ENCODE measurements at regions not wholly inside any gene's neighbourhood (a gene's known extent, or its start where the extent isn't known, plus 50 kb on each side); places are given as distances from the start of the nearest gene placed in this dataset.

DNA sequence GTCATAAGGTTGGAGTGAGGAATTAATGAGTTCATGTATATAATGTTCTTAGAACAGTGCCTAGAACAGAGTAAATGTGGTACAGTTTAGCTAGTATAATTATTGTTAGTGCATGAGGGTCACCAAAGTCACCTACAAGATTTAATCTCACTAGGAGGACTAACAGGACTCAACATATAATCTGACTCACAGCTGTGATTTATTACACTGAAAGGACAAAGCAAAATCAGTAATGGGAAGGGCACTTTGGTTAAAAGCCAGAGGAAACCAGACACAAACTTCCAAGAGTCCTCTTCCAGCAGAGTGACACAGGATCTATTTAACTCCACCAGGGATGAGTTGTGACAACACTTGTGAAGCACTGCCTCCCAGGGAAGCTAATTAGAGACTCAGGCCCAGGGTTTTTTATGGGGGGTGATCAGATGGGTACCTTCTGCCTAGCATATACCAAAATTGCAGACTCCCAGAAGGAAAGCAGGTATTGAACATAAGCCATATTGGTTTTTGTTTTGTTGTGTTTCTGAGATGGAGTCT, 341.2 kb upstream of the DACH1 start:
- no peak for DNase-seq

DNA sequence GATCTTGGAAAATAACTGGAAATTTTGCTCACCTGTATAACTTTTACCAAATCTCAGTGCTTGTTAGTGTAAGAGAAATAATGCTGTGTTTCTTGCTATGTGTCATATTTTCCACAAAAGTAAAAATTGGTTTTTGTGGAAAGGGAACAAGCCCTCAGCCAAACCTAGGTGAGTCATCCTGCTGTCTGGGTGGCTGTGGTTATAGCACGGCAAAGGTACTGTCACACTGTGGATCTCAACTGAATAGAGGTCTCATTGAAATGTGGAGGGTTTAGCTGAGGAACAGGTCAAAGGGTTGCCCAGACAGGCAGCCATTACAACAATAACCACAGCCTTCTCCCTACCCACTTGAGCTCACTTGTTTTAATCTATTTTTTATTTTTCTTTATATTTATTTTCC, 338.8 kb upstream of the DACH1 start:
- no peak for DNase-seq

DNA sequence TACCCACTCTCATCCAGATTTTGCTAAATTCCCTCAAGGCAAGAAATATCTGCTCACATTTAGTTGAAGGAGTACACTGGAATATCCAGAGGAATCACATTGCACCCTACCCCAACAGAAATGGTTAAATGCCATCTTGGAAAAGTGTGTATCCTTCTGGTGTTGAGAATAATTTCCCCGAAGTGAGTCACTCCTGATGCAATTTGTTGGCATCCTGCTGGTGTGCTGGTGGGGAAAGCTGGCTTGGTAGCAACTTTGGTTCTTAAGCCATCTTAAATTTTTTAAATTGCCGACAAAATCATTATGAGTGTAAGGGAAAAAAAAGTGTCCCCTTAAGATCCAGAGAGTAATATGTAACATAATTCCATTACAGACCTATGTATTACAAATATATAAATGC, 337.3 kb upstream of the DACH1 start:
- DNase-seq = no peak

DNA sequence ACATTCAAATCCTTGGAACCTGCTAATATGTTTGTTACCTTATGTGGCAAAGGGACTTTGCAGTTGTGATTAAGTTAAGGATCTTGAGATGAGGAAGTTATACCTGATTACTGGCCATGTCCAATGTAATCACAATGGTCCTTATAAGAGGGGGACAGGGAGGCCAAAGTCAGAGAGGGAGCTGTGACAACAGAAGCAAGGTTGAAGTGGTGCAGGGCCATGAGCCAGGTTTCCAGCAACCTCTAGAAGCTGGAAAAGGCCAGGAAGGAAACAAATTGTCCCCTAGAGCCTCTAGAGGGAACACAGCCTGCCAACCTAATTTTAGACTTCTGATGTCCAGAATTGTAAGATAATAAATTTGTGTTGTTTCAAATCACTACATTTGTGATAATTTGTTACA, 334.7 kb upstream of the DACH1 start:
- no peak for DNase-seq

DNA sequence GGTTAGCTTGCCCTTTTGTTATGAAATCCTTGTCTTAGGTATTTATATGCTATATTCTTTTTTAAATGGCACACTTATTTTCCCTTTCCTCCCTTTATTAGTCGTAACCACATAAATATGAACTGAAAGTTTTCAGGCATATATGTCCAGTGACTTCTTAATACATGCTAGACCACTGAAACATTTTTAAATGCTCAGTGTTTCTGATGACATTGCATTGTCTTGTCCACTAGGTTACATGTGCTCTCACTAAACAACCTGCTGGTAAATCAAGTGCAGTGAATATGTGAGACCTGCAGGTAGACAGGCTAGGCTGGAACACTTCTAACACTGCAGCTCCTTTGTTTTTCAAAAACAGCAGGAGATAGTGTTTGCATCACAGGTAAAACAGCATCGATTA, 332.6 kb upstream of the DACH1 start:
- no peak for DNase-seq

DNA sequence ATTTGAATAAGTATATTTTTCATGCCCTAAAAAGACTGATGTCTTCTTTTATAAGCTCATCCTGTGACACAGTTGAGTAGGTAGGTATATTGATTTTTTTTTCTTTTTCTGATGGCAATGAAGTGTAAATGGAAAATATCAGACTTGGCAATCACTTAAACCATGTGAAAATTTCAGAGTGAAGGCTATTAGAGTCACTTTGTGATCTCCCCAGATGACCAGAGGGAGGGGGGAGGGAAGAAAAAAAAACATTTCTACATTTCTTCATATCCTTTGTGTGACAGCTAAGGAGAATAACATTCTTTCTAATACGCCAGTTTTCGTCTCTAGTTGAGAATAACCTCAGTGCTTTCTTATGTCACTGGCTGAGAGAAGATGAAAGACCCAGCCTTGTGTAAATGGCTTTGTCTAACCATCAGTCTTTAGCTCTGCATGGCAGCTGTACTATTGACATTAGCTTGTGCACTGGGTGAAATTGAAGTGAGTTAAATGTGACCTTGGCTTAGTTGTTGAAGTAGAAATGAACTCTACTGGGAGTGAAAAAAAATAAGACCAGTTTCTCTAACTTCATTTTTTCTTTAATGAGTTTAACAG, 332.1 kb upstream of the DACH1 start:
- DNase-seq = no peak

DNA sequence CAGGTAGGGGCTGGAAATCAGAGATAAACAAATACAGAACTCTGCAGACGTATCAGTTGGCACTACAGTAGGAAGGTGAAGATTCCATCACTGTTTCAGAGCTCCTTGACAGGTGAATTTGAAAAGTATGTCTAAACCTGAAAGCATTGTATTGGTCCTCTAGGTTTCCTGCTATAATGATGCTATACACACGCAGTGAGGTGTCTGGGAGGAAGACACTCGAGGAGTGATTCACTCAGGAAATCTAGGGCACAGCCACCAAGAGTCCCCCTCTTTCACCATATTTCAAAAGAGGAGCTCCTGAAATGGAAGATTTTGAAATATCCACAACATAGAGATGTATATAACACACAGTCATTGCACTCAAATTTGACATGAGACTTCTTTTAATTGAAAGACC, 331.0 kb upstream of the DACH1 start:
- DNase-seq = no peak

DNA sequence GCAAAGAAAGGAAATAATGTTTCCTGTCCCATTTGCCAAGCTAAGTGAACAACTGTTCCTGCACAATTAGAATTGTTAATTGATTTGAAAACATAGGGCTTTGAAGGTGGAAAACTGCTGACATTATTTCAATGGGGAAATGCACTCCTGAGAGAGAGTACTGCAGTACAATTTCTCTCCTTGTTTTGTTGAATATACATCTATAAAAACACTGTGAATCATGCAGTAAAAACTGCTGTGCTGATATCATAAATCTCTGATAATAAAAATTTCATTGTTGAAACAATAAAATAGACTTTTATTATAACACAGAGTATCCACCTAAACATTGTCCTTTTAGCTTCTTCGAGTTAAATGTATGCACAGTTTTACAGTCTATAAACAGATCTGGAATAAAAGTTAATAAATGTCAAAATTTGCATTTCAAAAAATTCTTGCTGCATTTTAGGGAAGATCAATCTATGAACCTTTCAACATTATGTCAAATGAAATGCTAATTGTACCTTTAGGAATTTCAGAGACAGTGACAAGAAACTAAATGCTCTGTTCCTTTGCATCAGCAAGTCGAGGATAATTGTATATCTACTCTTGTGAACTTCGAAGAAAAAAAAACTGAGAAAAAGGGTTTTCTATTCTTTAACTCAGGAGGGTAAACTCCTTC, 328.2 kb upstream of the DACH1 start:
- no peak for DNase-seq

DNA sequence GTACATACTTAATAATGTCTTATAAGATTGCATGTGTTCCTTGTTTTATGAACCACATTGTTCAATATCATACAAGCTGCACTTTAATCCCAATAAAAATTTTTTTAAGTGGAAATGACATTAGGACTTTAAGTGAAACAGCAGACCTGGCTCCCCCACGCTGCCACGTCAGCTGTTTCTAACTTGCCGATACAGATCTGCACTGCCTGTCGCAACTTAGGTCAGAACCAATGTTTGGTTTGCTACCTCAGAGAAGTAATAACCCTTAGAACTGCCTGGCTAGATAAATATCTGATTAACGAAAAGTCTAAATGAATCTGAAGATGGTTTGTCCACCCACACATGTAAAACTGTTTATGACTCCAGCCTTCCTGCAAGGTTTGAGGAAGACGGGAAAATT, 327.5 kb upstream of the DACH1 start:
- DNase-seq = no peak

DNA sequence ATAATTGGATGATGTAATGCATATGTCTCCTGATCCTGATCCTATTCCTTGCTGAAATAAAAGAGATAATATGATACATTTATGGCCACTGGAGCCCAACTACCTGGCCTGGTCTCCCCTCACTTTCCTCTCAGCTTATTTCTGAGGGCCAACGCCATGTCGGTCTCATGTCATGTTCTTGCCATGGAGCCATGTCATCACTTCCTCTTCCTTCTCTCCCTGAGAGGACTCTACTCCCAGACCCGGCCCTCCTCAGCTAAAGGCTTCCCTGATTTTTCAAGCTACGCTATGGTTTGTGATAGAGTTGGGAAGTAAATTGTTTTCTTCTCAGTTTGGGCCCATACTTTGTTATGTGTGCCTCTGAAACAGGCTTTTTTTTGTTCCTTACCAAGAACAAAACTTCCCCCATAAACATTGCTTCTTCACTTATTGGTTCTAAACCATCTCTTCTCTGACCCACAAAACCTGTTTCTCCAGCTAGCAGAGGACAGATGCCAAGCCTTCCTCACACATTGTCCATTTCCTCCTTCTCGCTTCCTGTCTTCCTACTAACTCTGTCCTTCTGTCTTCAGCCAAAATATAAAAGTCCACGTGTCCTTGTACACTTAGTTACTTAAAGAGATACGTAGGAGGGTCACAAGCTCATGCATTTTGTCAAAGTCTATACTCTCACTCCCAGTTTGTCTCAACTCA, 319.9 kb upstream of the DACH1 start:
- no peak for DNase-seq

DNA sequence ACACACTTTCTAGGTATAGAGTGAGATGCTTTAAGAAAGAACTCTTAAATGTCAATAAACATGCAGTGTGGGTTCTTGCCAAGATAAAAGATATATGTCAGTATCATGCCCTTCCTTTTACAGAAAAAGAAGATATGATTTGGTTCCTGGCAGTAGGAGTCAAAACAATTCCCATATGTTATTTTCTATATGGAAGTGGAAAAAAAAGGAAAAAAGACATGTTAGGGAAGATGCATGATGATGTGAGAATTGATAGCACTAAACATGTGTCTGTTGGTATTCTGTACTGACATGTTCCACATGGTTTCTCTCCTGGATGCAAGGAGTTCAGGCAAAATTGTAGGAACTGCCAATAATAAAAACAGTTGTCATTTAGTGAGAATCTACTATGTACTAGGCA, 318.8 kb upstream of the DACH1 start:
- DNase-seq = no peak

DNA sequence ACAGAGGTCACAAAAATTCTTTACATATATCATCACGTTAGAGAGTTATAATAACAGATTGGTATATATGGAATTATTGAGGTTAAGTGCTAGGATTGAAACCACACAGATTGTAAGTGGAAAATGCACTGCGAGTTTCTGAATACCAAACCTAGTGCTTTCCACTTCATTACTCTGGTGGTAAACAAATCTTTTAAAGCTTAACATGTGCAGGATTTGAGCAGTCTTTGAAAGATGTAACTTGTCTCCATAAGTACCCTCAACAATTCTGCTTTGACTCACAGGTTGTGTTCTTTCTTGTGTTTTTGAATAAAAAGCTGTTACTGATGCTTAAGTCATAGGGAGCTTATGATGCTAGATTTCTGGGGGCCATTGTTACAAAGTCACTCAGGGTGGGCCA, 314.7 kb upstream of the DACH1 start:
- no peak for DNase-seq

DNA sequence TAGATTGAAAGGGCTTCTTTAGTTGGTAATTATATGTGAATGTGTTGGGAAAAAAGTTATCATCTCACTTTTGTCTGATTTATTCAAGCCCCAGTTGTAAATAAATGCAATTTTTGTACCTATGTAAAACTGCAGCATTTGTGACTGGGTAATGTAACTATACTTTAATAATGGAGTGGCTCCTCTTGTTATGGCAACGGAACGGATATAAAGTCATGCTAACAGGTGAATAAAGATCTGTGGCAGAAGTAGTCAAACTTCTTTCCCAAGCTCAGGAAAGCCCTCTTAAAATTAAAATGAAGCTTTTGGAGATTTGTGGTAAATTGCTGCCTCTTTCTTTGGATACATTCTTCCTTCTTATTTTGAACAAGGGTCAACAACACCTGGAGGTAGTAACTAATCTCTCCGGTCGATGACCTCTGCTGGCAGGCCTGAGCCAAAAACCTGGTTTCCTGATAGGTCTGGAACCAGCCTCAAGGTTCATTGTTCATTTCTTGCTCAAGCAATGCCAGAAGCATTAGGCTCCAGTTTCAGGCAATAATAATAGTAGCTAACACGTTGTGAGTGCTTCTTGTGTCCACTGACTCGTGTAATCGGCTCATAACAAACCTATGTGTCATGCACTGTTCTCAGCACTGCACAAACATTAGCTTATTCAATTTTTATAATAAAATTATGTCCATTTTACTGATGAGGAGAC, 313.4 kb upstream of the DACH1 start:
- DNase-seq = no peak

DNA sequence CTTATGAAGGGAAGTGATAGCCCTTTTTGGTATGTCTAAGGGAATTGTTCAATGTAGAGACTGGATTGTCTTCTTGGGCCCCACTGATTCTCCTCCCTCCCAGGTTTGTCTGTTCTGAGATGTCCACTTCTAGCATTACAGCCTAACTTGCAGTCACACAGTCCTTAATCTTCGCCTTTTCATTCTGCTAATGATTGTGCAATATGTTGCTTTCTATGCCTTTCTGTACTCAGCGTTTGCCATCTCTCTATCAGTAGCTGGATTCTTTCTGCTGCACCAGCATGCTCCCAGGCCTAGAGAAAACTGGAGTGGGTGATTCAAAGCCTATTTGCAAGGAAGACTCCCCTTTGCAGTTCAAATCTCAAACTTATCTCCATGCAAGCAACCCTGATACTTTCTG, 307.5 kb upstream of the DACH1 start:
- DNase-seq = no peak

DNA sequence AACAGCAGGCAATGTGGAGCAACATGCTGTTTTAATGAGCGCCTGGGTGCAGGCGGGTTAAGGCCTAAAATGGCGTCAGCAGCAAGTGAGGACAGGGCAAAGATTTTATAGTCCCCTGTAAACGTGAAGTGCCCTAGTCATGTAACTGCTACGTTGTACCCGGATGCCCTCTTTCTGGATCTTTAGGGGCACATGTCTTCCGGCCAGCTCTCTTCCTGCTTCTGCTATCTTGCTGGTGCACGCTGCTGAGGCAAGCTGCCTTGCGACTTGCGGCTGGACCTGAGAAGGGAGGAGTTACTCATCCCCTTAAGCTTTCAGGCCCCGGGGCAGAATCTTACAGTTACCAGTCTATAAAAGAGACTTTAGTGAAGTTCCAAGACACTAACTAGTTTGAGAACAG, 303.6 kb upstream of the DACH1 start:
- no peak for DNase-seq

DNA sequence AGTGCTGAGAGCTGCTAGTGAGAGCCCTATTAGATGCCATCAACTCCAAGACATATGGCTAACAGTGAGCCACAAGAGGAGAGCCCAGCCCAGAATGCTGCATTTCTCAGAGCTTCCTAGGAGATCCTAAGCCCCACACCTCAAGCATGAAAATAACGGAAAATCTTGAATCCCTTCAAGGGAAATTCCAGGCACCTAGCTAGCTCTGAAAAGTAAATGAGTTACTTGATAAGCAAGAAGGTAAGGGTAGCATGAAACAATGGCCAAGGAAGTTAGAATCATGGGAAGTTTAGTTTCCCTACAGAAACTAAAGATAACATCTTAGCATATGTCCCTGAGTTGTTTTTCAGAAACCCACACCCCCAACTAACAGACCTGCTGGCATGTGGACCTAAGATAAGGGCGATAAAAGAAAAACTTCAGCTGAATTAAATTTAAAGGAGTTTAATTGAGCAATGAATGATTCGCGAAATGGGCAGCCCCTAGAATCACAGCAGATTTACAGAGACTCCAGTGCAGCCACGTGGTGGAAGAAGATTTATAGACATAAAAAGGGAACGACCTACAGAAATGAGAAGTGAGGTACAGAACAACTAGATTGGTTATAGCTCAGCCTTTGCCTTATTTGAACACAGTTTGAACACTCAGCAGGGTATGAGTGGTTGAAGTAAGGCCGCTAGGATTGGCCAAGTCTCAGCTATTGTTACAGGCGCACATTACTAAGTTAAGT, 301.3 kb upstream of the DACH1 start:
- no peak for DNase-seq

DNA sequence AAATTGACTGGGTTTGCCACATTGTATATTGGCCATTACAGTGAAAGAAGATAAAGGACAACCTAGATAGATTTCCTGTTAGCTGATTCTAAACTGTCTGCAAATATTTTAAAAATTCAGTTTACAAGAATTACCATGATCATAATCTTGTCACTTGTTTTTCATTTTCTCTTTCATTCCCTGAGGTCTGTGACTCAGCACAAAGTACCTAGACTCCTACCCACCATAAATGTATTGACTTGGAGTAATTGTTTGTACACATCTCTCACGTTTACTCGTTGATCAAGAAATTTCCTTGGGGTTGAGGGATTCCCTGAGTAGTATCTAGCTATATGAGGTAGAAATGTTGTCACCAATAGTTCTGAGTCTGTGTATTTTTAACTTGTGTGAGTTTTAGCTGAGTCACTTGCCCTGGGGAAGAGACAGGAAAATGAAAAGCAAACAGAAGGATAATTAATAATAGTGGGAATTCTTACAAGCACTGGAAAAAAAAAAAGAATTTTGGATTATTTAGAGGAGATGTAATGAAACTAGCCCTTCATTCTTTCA, 299.2 kb upstream of the DACH1 start:
- DNase-seq = no peak

DNA sequence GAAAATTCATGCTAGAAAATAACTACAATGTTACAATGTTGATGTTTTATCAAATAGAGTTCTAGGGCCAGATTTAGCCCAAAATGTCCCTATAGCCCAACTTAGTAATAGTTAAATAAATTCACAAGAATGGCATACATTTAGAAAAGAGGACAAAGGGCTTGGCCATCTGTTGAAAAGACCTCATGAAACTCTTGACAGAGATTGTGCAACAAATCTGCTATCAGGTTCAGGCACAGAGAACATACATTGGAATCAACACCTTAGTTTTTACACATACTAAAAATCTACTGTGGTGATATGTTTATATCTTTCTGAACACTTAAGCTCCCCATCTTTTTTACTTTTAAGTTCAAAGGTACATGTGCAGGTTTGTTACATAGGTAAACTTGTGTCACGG, 298.3 kb upstream of the DACH1 start:
- no peak for DNase-seq

DNA sequence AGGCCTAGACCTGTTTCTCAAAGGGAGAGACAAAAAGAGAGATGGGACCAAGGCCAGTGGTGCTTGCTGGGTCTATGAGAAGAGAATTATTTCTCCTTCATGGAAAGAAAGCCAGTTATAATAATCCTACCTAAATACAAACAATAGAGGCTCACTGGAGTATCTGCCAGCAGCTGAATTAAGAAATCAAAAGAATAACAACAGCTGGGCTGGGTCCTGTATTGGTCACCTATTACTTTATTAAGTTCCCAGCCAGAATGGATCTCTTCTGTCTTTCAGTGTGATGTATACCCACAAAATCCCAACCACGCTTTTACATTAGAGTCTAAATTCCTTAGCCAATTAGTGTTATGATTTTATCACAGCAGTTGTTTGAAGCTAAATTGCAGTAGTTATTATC, 297.8 kb upstream of the DACH1 start:
- DNase-seq = no peak

DNA sequence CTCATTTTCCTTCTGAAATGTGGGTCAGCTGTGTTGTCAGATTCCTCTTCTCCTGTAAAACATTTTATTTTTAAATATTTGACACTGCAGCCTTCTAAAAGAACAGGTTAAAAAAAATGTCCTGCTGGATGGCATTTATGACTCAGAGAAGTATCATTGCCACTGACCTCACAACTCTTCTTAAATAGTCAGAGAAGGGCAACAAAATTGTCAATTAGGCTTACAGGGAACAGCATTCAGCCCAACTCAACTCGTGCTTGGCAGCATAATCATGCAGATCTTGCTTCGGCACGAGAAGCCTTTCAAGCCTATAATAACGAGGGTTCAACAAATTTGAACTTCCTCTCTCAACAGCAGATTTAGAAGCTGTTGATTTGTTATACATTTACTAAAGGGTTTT, 296.7 kb upstream of the DACH1 start:
- DNase-seq = no peak

DNA sequence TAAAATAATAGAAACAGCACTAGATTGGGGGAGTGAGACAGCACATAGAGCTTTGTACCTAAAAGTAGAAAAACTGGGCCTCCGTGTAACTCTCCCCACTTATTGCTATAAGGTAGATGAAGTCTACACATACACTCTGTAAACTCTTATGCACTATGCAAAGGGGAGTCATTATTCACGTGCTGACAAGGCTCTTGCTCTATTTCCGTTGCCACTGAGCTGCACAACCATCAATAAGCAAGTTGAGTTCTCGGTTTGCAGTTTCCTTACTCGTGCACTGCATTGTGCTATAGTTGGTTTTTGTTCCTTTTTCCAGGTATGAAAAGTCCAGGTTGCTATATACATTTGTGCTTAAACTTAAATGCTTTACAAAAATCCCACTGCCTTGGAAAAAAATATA, 294.0 kb upstream of the DACH1 start:
- DNase-seq = no peak

DNA sequence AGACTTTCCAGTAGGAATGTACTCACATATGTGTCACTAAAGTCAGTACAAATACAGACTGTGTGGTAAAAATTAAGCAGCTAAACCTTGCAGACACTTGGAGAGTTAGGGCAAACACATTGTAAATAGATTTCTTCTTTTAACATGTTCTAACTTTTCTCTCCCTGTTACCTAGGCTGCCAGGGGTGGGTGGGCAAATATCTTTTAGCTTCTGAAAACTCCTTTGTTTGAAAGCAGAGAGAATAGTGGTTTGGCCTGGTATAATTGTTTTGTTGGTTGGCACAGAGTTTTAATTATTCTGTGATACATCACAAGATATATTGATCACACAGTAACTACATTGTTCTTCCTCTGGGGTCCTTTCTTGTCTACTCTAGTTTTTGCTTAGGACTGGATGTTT, 289.8 kb upstream of the DACH1 start:
- DNase-seq = no peak

DNA sequence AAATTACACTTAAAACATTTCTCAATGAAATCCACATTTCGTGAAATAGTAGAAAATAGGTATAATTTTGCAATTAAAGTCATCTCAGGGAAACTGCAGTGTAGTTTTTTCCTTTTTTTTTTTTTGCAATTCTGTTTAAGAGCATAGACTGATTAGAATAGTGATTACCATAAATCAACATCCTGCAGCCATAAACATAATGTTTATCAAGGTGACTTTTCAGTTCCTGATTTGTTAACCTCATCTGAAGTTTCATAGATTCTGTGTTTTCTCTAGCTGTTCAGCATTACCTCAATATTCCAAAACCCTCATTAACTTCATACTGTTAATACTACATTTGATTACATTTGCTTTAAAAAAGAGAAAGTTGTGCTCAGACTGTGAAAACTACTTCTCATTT, 286.3 kb upstream of the DACH1 start:
- DNase-seq = no peak

All from stimulated activated CD4-positive, alpha-beta T cell treated with anti-CD3 and anti-CD28 coated beads, Interleukin-4, amount 100 ng/mL, for 4 hours (primary cell).